ENCODE measurements at regions not wholly inside any gene's neighbourhood (a gene's known extent, or its start where the extent isn't known, plus 50 kb on each side); places are given as distances from the start of the nearest gene placed in this dataset.

- TF ChIP-seq, protein P1, sequence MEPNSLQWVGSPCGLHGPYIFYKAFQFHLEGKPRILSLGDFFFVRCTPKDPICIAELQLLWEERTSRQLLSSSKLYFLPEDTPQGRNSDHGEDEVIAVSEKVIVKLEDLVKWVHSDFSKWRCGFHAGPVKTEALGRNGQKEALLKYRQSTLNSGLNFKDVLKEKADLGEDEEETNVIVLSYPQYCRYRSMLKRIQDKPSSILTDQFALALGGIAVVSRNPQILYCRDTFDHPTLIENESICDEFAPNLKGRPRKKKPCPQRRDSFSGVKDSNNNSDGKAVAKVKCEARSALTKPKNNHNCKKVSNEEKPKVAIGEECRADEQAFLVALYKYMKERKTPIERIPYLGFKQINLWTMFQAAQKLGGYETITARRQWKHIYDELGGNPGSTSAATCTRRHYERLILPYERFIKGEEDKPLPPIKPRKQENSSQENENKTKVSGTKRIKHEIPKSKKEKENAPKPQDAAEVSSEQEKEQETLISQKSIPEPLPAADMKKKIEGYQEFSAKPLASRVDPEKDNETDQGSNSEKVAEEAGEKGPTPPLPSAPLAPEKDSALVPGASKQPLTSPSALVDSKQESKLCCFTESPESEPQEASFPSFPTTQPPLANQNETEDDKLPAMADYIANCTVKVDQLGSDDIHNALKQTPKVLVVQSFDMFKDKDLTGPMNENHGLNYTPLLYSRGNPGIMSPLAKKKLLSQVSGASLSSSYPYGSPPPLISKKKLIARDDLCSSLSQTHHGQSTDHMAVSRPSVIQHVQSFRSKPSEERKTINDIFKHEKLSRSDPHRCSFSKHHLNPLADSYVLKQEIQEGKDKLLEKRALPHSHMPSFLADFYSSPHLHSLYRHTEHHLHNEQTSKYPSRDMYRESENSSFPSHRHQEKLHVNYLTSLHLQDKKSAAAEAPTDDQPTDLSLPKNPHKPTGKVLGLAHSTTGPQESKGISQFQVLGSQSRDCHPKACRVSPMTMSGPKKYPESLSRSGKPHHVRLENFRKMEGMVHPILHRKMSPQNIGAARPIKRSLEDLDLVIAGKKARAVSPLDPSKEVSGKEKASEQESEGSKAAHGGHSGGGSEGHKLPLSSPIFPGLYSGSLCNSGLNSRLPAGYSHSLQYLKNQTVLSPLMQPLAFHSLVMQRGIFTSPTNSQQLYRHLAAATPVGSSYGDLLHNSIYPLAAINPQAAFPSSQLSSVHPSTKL (CRISPR knock-in tag; IDR thresholded peaks at IDR 0.05), result peak; percentile 93
- TF ChIP-seq MATR3 (CRISPR knock-in tag; IDR thresholded peaks at IDR 0.05) (no peak), BCLAF1 (IDR thresholded peaks at IDR 0.05) (no peak), HOXA3 (CRISPR knock-in tag; IDR thresholded peaks at IDR 0.05) (peak; percentile 58; the same call in 1 of the 2 replicates), ZBED4 (CRISPR knock-in tag; IDR thresholded peaks at IDR 0.05; ENCODE audit: borderline replicate concordance) (0 out of 2 replicates have a peak, but pooled peaks have one; percentile 33), ADNP (CRISPR knock-in tag; IDR thresholded peaks at IDR 0.05) (no peak), NR3C1 (CRISPR knock-in tag; IDR thresholded peaks at IDR 0.05) (no peak), PRDM10 (CRISPR knock-in tag; IDR thresholded peaks at IDR 0.05; ENCODE audit: low read depth) (no peak), DBP (CRISPR knock-in tag; IDR thresholded peaks at IDR 0.05; ENCODE audit: not compliant biosample characterization) (no peak), RFX5 (IDR thresholded peaks at IDR 0.05; ENCODE audit: low read depth, low read length) (no peak), RXRB (CRISPR knock-in tag; IDR thresholded peaks at IDR 0.05; ENCODE audit: borderline replicate concordance) (peak; percentile 68; the same call in 1 of the 2 replicates)
Measured at GRCh38 chr1:56436912-56437417, 142.4 kb downstream of the PLPP3 start (continued).
